Loucy (cell line): ENCODE measurements at regions not wholly inside any gene's neighbourhood (a gene's known extent, or its start where the extent isn't known, plus 50 kb on each side); places are given as distances from the start of the nearest gene placed in this dataset.
"Not testable (repeated sequence)": the region's sequence is repeated elsewhere in the genome, so short reads cannot be mapped to it uniquely, and the experiment has no call there.

Experiments
- H2AFZ ChIP-seq: fragments of 200-600 bp; sonication (generic); 2 replicates; pipeline ENCODE4 v1.6.0; 2016; ENCODE audit warnings: antibody characterized with exemption, mild to moderate bottlenecking, low read length, moderate library complexity
- H3F3A ChIP-seq: fragments of 200-600 bp; 2 replicates; pipeline ENCODE4 v1.6.0; 2016; ENCODE audit warnings: antibody characterized with exemption, low read depth, mild to moderate bottlenecking
- H3K27me3 ChIP-seq: fragments of 200-600 bp; sonication (generic); 2 replicates; pipeline ENCODE4 v1.6.1; 2014; ENCODE audit warnings: low read length, mild to moderate bottlenecking; ENCODE audit not compliant: insufficient read depth, poor library complexity, severe bottlenecking
- H3K36me3 ChIP-seq: fragments of 200-600 bp; sonication (generic); 2 replicates; pipeline ENCODE4 v1.6.1; 2016; ENCODE audit warnings: low read length; ENCODE audit not compliant: insufficient read depth
- H3K4me1 ChIP-seq: fragments of 200-600 bp; sonication (generic); 2 replicates; pipeline ENCODE4 v1.5.1; 2014; ENCODE audit warnings: low read length, mild to moderate bottlenecking; ENCODE audit not compliant: insufficient read depth, poor library complexity, severe bottlenecking
- H3K4me2 ChIP-seq: fragments of 200-600 bp; sonication (generic); 2 replicates; pipeline ENCODE4 v1.6.0; 2014; ENCODE audit warnings: antibody characterized with exemption, low read length, low read depth, mild to moderate bottlenecking; ENCODE audit not compliant: poor library complexity, severe bottlenecking
- H3K4me3 ChIP-seq: fragments of 200-600 bp; sonication (generic); 2 replicates; pipeline ENCODE4 v1.5.1; 2014; ENCODE audit warnings: low read length, mild to moderate bottlenecking, mixed read lengths; ENCODE audit not compliant: poor library complexity, severe bottlenecking
- H3K79me2 ChIP-seq: fragments of 200-600 bp; sonication (generic); 2 replicates; pipeline ENCODE4 v1.6.1; 2014; ENCODE audit warnings: low read length; ENCODE audit not compliant: insufficient read depth
- H3K9ac ChIP-seq: fragments of 200-600 bp; sonication (generic); 2 replicates; pipeline ENCODE4 v1.6.0; 2014; ENCODE audit warnings: mild to moderate bottlenecking, low read depth, low read length, moderate library complexity; ENCODE audit not compliant: poor library complexity, severe bottlenecking
- H3K9me2 ChIP-seq: fragments of 200-600 bp; sonication (generic); replicated peaks from 2 replicates; pipeline ENCODE4 v1.6.1; 2016; ENCODE audit warnings: low read depth, low read length, mixed read lengths
- H3K9me3 ChIP-seq: fragments of 200-600 bp; sonication (generic); 2 replicates; pipeline ENCODE4 v1.6.1; 2014; ENCODE audit warnings: mild to moderate bottlenecking, antibody characterized with exemption, low read length, low read depth; ENCODE audit not compliant: insufficient read depth
- H4K20me1 ChIP-seq: fragments of 200-600 bp; sonication (generic); 2 replicates; pipeline ENCODE4 v1.6.0; 2014; ENCODE audit warnings: antibody characterized with exemption, low read length, mild to moderate bottlenecking; ENCODE audit not compliant: insufficient read depth, poor library complexity, severe bottlenecking
- EZH2phosphoT487 ChIP-seq: fragments of 200-600 bp; IDR thresholded peaks from 2 replicates; pipeline ENCODE4 v1.6.1; 2018; ENCODE audit warnings: antibody characterized with exemption, mild to moderate bottlenecking, moderate library complexity, borderline replicate concordance
- TF ChIP-seq, protein P1 (sequence below): fragments of 200-600 bp; sonication (generic); conservative IDR thresholded peaks from 2 replicates; pipeline ENCODE4 v1.5.1; 2014; ENCODE audit warnings: mild to moderate bottlenecking, antibody characterized with exemption, low read length

DNA sequence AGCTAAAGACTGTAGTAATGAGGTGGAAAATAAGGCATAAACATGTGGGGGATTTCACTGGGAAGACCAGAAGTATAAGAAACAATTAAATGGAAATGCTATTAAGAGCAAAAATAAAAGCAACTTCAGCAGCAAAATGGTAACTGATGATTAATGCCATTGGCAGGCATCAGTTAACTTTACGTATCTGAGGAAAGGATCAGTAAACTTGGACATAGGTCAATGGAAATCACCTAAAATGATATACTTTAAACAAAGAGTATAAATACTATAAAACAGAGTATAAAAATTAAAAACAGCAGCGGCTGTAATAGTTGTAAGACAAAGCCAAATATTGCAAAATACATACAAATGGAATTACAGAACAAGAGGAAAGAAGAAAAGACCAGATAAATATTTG, 992.1 kb downstream of the DNAH5 start:
- Histone ChIP-seq H3K9me2 (no peaks in the 10 kb centered on the region), H3K9ac (no peak overlapping the region), H3K9me3 (no peaks in the 10 kb centered on the region), H3K4me3 (no peak overlapping the region), H3K27me3 (no peaks in the 10 kb centered on the region), H3K4me2 (no peak overlapping the region), H3F3A (no peaks in the 10 kb centered on the region), H3K79me2 (no peaks in the 10 kb centered on the region), H3K36me3 (no peaks in the 10 kb centered on the region), H2AFZ (no peak overlapping the region), H3K4me1 (no peaks in the 10 kb centered on the region), H4K20me1 (no peaks in the 10 kb centered on the region)
- TF ChIP-seq EZH2phosphoT487, result no peak
- TF ChIP-seq, protein P1, sequence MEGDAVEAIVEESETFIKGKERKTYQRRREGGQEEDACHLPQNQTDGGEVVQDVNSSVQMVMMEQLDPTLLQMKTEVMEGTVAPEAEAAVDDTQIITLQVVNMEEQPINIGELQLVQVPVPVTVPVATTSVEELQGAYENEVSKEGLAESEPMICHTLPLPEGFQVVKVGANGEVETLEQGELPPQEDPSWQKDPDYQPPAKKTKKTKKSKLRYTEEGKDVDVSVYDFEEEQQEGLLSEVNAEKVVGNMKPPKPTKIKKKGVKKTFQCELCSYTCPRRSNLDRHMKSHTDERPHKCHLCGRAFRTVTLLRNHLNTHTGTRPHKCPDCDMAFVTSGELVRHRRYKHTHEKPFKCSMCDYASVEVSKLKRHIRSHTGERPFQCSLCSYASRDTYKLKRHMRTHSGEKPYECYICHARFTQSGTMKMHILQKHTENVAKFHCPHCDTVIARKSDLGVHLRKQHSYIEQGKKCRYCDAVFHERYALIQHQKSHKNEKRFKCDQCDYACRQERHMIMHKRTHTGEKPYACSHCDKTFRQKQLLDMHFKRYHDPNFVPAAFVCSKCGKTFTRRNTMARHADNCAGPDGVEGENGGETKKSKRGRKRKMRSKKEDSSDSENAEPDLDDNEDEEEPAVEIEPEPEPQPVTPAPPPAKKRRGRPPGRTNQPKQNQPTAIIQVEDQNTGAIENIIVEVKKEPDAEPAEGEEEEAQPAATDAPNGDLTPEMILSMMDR, result no peak

DNA sequence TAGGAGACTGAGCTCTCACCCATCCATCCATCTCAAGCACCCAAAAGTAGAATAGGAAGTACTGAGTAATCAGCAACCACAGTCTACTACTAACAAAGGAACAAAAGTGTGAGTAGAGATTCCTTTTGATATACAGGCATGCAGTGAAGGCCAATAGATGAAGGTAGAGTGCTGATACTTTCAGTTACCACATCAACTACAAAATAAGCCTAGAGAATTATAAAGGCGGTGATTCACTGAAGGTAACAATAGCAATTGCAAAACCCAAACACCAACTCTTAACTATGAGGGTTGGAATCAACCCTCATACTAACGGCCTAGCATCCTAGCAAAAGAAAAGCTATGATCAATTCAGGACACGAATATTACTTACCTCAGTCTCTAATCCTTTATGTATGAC, 992.6 kb downstream of the DNAH5 start:
- H3F3A ChIP-seq, result no peaks in the 10 kb centered on the region
- H3K36me3 ChIP-seq, result no peaks in the 10 kb centered on the region
- H3K9me2 ChIP-seq, result no peaks in the 10 kb centered on the region
- no peaks in the 10 kb centered on the region for H3K9me3 ChIP-seq
- TF ChIP-seq, protein P1, result no peak
- no peak for TF ChIP-seq EZH2phosphoT487
- H3K4me1 ChIP-seq, result no peaks in the 10 kb centered on the region
- H3K4me2 ChIP-seq, result no peak overlapping the region
- no peak overlapping the region for H3K9ac ChIP-seq
- no peaks in the 10 kb centered on the region for H3K27me3 ChIP-seq
- no peaks in the 10 kb centered on the region for H3K79me2 ChIP-seq
- no peak overlapping the region for H3K4me3 ChIP-seq
- H2AFZ ChIP-seq, result no peak overlapping the region
- no peaks in the 10 kb centered on the region for H4K20me1 ChIP-seq

DNA sequence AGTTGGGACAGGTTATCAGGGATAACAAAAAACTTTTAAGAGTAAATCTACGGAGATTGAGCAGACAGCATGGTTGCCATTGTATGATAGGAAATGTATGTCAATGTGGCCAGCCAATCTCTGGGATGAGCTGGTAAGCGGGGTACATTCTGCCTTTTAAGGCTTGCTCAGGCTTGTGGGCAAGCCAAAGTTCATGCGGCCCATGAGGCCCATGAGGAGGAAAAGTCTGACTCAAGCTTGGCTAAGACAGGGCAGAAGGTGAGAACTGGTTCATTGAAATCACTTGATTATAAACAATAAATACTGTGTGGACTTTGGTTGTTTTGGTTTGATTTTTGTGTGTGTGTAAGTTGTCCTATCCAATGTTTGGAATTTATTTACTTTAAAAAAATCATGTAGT, 997.1 kb downstream of the DNAH5 start:
- Histone ChIP-seq H3F3A (no peaks in the 10 kb centered on the region), H3K4me3 (no peak overlapping the region), H3K4me1 (no peaks in the 10 kb centered on the region), H3K9me3 (no peaks in the 10 kb centered on the region), H3K4me2 (no peak overlapping the region), H2AFZ (no peak overlapping the region), H3K36me3 (no peaks in the 10 kb centered on the region), H3K9ac (no peak overlapping the region), H3K27me3 (no peaks in the 10 kb centered on the region), H3K79me2 (no peaks in the 10 kb centered on the region), H3K9me2 (no peaks in the 10 kb centered on the region), H4K20me1 (no peaks in the 10 kb centered on the region)
- no peak for TF ChIP-seq EZH2phosphoT487
- TF ChIP-seq, protein P1, result no peak

DNA sequence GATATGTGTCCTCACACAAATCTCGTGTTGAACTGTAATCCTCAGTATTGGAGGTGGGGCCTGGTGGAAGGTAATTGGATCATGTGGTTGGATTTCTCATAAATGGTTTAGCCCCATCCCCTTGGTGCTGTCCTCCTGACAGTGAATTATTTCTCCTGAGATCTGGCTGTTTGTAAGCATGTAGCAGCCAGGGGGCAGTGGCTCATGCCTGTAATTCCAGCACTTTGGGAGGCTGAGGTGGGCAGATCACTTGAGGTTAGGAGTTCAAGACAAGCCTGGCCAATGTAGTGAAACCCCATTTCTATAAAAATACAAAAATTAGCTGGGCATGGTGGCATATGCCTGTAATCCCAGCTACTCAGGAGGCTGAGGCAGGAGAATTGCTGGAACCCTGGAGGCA, 999.0 kb downstream of the DNAH5 start:
- not testable (repeated sequence) for H3K79me2 ChIP-seq, H3K4me3 ChIP-seq, H3F3A ChIP-seq, H2AFZ ChIP-seq, H3K4me2 ChIP-seq, H3K27me3 ChIP-seq, H3K9me3 ChIP-seq, H3K9me2 ChIP-seq, H3K36me3 ChIP-seq, H3K9ac ChIP-seq, H4K20me1 ChIP-seq, H3K4me1 ChIP-seq
